Erythroblast (primary cell): ENCODE measurements at regions not wholly inside any gene's neighbourhood (a gene's known extent, or its start where the extent isn't known, plus 50 kb on each side); places are given as distances from the start of the nearest gene placed in this dataset.

ENCODE experiments used
- DNase-seq, 2 experiments: peaks; one replicate each; lab custom pipeline; 2025; lab: John Stamatoyannopoulos, UW
- GATA1 ChIP-seq: IDR thresholded peaks from 2 replicates; pipeline ENCODE4 v1.6.1; 2011; ENCODE audit warnings: low read depth, mild to moderate bottlenecking, control low read depth, low read length, moderate library complexity
- POLR2A ChIP-seq: IDR thresholded peaks from 2 replicates; pipeline ENCODE4 v1.6.1; 2011; ENCODE audit warnings: mild to moderate bottlenecking, low read length

- no peak for DNase-seq
Observed at GRCh38 chr22:49551897-49552614, 275.6 kb downstream of the BRD1 start.

GRCh38 chr22:49551446-49551845 is 276.2 kb downstream of the BRD1 start:
- no peak for DNase-seq
- TF ChIP-seq POLR2A (no peak), GATA1 (no peak)

More at GRCh38 chr22:49551897-49552614, 275.6 kb downstream of the BRD1 start:
- no peak for TF ChIP-seq POLR2A
- TF ChIP-seq GATA1: no peak

- TF ChIP-seq GATA1: no peak
- no peak for TF ChIP-seq POLR2A
- no peak for DNase-seq
Observed at GRCh38 chr22:49550766-49551362, 276.8 kb downstream of the BRD1 start.

GRCh38 chr22:49550141-49550430 is 277.6 kb downstream of the BRD1 start:
- TF ChIP-seq POLR2A: no peak
- DNase-seq: no peak

GRCh38 chr22:49549256-49550140 is 278.2 kb downstream of the BRD1 start:
- no peak for DNase-seq
- no peak for TF ChIP-seq GATA1
- TF ChIP-seq POLR2A: no peak

GRCh38 chr22:49548356-49549202 is 279.1 kb downstream of the BRD1 start:
- DNase-seq: no peak

GRCh38 chr22:49547751-49548239 is 279.9 kb downstream of the BRD1 start:
- DNase-seq: no peak
- TF ChIP-seq GATA1 (no peak), POLR2A (no peak)

More at GRCh38 chr22:49548356-49549202, 279.1 kb downstream of the BRD1 start:
- TF ChIP-seq GATA1 (no peak), POLR2A (no peak)

- TF ChIP-seq GATA1 (no peak), POLR2A (no peak)
- DNase-seq: no peak
Observed at GRCh38 chr22:49546811-49547585, 280.7 kb downstream of the BRD1 start.

- no peak for TF ChIP-seq POLR2A
- DNase-seq: no peak
Observed at GRCh38 chr22:49545606-49546005, 282.1 kb downstream of the BRD1 start.

GRCh38 chr22:49544286-49544685 is 283.4 kb downstream of the BRD1 start:
- DNase-seq: no peak
- no peak for TF ChIP-seq GATA1
- TF ChIP-seq POLR2A: no peak

- TF ChIP-seq POLR2A (no peak), GATA1 (no peak)
- DNase-seq: no peak
Observed at GRCh38 chr22:49543876-49544275, 283.8 kb downstream of the BRD1 start.

- TF ChIP-seq POLR2A (no peak), GATA1 (no peak)
- no peak for DNase-seq
Observed at GRCh38 chr22:49541693-49542230, 285.9 kb downstream of the BRD1 start.
